Body of pancreas (tissue), 4 donors: ENCODE measurements at regions not wholly inside any gene's neighbourhood (a gene's known extent, or its start where the extent isn't known, plus 50 kb on each side); places are given as distances from the start of the nearest gene placed in this dataset.

Source experiments
- CTCF ChIP-seq, 7 experiments: fragments of 450-650 bp in 4 of 7; fragments of 200-600 bp in 3 of 7; sonication (generic) in 3 of 7; IDR thresholded peaks; one replicate each; pipeline ENCODE4 v1.5.1; 2016 to 2019; ENCODE audit warnings: antibody characterized with exemption in 7 of 7
- POLR2A ChIP-seq, 3 donors: fragments of 450-650 bp; IDR thresholded peaks; one replicate each; pipeline ENCODE4 v1.6.1; 2016; ENCODE audit warnings: antibody characterized with exemption in 3 of 3, mild to moderate bottlenecking in 2 of 3

GRCh38 chr9:7259544-7260241, 501.9 kb downstream of the KDM4C start:
- TF ChIP-seq POLR2A (IDR thresholded peaks at IDR 0.05) (no peak), CTCF (IDR thresholded peaks at IDR 0.05) (no peak)
